ELF-1 (cell line): ENCODE measurements at regions not wholly inside any gene's neighbourhood (a gene's known extent, or its start where the extent isn't known, plus 50 kb on each side); places are given as distances from the start of the nearest gene placed in this dataset.
"Not testable (repeated sequence)": the region's sequence is repeated elsewhere in the genome, so short reads cannot be mapped to it uniquely, and the experiment has no call there.

Source experiments
- DNase-seq: peaks from one replicate; pipeline ENCODE4 v3.0.0-alpha.2; 2016; ENCODE audit warnings: low read depth, low spot score

DNA sequence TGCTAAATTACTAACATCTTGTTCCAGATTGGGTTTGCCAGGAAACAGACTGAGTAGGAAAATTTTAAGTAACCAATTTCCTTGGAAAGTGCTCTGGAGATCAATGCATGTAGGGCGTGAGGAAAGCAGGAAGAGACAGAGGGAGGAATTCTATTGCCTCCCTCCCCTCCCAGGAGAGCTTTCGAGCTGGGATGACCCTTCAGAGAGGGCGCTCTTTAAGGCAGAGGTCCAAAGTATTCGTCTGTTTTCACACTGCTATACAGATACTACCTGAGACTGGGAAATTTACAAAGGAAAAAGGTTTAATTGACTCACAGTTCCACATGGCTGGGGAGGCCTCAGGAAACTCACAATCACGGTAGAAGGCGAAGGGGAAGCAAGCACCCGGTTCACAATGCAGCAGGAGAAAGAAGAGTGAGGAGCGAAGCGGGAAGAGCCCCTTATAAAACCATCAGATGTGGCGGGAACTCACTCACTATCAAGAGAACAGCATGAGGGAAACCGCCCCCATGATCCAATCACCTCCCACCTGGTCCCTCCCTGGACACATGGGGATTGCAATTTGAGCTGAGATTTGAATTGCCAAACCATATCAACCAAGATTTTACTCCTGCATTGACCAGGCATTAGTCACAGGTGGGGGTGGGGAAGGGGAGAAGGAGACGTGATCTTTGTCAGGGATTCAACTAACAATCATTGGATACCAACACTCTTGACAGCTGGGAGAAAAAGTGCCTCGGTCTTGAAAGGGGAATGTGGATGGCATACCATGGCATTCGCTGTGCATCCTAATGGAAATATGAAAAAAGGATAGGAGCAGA lies 63.8 kb downstream of the SLITRK2 start:
- no peak for DNase-seq

DNA sequence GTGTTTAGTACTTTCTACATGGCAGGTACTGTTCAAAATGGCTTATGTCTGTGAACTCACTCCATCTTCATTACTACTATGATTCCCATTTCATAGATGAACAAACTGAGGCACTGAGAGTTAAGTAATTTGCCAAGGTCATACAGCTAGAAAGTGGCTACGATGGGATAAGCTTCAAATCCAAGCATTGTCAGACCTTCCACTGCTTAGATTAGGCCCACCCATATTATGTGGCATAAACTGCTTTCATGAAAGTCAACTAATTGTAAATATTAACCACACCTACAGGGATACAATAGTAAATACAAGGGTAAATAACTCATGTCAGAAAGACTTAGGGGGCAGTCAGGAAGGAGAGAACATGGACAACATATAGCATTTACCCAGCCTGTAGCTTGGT lies 68.8 kb downstream of the SLITRK2 start:
- DNase-seq, result no peak

DNA sequence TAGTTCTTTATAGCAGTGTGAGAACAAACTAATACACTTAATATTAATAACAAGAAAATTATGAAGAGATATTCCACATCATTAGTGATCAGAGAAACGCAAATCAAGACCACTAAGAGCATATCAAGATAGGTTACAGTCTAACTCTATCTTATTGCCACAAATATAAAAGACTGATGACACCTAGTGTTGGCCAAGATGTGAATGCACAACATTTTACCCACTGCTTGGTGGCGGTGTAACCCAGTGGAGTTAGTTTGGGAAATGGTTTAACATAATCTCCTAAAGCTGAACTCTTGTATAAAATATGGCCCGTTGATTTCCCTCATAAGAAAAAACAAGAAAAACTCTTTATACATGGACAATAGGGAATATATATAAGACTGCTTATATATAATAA lies 92.4 kb downstream of the SLITRK2 start:
- no peak for DNase-seq

DNA sequence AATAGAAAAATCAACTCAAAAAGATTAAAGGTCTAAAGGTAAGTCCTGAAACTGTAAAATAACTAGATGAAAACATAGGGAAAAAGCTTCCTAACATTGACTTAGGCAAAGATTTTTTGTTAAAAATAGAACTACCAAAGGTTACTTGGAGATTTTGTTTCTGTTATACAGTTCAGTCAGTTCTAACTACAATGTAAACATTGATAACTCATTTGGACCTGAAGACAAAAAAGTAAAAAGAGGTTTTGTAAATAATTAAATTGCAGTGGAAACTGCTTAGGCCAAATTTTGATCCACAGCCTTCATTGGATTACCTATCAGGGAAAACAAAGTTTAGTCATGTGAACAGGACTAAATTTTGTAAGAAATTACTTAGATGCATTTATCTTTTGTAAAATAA lies 101.8 kb downstream of the SLITRK2 start:
- DNase-seq, result no peak

DNA sequence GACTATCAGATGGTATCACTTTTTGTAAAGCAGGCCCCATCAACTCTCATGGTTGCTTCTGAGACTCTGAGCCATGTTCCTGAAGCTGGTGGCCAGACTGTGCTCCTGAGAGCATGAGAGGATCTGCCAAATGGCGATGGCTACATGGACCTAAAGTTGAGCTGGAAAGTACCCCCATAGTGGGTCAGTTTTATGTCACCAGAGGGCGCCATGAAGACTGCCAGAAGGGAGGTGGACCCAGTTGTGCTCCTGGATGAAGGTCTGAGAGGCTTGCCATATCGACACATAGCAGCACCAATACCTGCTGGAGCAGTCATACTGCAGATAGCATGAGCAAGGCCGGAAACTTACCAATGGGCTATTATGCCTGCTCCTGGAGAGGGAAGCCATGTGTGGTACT lies 105.7 kb downstream of the SLITRK2 start:
- DNase-seq, result peak; percentile 44

DNA sequence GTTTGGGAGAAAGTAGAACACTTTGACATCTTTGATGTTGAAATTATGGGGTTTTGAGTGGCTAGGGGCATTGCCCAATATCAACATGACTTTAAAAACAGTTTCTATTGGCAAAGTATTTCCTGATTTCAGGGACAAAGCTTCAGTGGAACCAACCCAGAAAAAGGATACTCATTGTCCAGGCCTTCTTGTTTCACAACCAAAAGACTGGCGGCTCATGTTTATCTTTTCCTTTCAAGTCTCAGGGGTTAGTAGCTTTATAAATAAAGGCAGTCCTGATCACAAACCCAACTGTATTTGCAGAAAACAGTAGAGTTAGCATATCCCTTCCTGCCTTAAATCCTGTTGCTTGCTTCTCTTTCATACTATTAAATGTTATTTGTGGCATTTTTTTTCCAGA lies 119.1 kb downstream of the SLITRK2 start:
- no peak for DNase-seq

DNA sequence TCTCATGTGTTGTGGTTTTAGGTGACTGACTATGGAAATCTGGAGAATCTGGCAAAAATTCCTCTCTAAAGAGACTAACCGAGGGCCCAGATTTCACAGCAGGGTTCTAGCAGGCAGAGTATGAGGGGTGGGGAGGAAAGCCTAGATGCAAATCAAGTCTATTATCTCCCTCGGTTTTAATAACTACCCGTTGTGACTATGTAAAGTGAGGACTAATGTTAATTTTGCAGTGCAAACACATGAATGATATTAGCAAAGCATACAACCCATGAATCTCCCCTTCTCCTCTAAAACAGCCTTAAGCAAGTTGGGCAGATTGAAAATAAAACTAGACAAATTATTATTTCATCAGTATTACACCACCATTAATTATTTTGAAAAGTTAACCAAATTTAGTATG lies 131.4 kb downstream of the SLITRK2 start:
- DNase-seq, result no peak

DNA sequence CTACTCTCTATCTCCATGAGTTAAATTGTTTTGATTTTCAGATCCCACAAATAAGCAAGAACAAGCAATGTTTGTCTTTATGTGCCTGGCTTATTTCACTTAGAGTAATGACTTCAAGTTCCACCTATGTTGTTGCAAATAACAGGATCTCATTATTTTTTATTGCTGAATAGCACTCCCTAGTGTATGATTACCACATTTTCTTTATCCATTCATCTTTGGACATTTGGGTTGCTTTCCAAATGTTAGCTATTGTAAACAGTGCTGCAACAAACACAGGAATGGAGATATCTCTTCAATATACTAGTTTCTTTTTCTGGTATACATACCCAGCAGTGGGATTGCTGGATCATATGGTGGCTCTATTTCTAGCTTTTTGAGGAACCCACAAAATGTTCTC lies 136.0 kb downstream of the SLITRK2 start:
- no peak for DNase-seq

DNA sequence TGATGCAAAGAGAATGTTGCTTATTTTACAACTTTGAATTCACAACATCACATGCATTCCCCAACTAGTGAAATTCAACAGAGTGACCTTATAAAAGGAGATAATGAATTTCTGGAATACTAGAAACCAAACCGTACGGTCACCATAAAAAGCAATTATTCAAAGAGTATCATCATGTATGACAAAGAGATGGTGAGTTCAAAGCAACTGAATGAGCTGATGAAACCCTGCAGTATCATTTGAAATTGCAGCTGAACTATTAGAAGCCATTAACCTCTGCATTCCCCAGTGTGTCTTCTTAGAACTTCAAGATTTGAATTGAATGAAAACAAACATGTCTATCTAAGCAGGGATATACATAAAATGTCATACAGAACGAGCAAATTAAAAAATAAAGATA lies 172.4 kb downstream of the SLITRK2 start:
- no peak for DNase-seq

DNA sequence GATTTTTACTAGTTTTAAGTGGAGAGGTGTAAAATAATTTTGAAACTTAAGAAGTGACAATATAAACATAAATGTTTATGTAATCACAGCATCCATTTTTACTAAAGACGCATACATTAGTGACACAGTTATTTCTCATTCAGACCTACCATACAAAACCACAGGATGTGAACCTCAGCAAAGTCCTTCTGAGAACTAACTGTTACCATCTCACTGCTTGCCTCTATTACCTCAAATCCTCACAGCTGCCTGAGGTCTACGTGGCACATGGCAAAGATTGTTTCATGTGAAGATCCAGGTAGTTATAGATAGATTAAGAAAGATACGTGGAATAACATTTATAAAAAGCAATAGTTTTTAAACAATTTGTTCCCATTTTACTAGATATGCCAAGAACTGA lies 189.0 kb downstream of the SLITRK2 start:
- no peak for DNase-seq

DNA sequence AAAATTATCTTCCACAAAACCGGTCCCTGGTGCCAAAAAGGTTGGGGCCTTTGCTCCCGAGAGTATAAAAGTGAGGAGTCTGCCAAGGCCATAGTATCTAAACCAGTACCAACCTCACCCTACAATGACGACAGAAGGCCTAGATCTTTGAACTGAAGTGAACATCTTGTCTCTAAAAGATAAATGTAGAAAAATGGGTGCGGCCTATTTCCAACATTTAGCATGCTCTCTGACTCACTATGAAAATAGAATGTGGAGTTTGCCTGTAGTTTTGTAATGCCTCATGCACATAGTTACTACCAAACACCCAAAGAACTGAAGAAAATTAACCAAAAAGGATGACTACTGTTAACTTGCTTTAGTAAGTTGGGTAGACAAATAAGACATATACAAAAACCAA lies 218.4 kb downstream of the SLITRK2 start:
- DNase-seq, result no peak

DNA sequence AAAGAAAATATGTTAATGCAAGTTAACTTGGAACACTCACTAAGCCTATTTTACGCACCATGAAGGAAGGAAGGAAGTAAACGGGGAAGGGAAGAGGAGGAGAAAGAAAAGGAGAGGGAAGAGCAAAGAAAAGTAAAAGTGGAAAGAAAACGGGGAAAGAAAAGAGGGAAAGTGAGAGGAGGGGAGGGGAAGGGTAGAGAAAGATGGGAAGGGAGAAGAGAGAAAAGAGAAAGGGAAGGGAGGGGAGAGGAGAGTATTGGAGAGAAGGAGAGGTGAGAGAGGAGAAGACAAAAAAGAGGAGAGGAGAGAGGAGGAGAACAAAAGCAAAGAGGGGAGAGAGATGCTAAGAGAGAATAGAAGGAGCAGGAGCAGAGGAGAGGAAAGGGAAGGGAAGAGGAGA lies 224.1 kb downstream of the SLITRK2 start:
- no peak for DNase-seq

DNA sequence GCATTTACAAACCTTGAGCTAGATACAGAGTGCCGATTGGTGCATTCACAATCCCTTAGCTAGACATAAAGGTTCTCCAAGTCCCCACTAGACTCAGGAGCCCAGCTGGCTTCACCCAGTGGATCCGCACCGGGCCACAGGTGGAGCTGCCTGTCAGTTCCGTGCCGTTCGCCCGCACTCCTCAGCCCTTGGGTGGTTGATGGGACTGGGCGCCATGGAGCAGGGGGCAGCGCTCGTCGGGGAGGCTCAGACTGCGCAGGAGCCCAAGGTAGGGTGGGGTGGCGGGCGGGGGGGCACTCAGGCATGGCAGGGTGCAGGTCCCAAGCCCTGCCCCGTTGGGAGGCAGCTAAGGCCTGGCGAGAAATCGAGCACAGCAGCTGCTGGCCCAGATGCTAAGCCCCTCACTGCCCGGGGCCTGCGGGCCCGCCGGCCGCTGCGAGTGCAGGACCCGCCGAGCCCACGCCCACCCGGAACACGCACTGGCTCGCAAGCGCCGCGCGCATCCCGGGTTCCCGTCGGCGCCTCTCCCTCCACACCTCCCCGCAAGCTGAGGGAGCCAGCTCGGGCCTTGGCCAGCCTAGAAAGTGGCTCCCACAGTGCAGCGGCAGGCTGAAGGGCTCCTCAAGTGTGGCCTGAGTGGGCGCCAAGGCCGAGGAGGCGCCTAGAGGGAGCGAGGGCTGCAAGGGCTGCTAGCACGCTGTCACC lies 228.5 kb downstream of the SLITRK2 start:
- not testable (repeated sequence) for DNase-seq

DNA sequence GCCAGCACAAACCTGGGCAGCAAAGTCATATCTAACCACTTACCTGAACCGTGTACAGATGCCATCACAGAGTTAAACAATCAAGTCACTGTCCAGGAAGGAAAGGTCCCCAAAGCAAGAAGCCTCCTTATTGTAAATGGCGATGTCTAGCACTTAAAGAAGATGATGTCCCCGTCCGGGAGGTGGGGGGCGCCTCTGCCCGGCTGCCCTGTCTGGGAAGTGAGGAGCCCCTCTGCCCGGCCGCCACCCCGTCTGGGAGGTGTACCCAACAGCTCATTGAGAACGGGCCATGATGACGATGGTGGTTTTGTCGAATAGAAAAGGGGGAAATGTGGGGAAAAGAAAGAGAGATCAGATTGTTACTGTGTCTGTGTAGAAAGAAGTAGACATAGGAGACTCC lies 231.9 kb downstream of the SLITRK2 start:
- not testable (repeated sequence) for DNase-seq

DNA sequence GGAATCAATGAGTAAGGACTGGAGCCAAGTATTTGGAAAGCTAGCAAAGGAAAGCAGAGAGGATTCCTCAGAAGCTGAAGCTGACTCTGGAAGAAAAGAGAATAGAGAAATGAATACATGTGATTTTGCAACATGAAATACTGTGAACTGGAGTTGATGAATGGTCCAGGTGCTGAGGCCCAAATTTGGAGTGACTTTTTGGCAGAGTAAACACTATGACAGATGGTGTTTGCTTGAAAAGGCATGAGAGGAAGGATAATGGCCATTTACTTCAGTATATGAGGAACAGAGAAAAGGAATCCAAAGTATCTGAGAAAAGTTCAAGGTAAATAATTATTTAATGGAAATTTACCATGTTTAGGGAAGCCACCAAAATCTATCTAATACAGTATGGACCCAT lies 236.7 kb downstream of the SLITRK2 start:
- DNase-seq, result no peak

DNA sequence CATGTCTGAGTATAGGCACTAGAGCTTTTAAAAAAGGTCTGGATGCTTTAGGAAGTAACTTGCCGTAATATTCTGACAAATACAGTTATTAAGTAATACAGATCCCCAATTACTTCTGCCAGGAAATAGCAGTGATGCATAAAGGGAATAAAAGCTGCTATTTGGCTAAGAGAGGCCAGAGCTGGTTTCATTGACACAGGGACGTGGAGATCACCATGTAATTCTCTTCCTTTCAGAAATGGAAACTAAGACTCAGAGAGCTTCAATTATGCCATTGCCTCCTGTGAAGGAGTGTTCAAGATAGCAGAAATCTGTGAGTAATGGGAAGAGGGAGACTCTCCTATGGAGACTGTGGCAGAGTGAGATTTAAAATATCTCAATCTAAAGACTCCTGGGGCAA lies 238.1 kb downstream of the SLITRK2 start:
- no peak for DNase-seq

DNA sequence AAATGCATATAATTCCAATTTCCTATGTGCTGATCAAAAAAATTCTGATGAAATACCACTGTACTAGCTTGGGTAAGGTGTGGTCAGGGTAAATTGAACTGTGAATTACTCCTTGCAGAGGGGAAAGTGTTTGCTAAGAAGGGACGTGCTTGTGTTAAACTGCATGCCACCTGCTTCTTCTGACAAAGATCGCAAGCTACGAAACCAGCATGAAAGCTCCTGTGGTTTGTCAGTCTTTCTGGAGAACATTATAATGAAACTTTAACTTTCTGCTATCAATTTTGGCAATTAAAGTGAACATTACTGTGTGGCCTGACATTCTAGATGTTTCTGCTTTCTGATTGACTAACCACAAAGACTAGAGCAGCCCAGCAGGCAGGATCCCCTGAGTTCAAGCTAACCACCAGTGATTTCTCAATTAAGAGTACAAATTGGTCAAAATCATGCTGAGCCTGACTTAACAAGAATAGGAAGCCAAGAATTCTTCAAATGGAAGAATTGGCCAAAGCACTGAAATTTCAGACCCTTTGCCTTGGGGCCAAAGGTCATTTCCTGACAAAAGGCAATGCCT lies 239.0 kb downstream of the SLITRK2 start:
- DNase-seq, result no peak

DNA sequence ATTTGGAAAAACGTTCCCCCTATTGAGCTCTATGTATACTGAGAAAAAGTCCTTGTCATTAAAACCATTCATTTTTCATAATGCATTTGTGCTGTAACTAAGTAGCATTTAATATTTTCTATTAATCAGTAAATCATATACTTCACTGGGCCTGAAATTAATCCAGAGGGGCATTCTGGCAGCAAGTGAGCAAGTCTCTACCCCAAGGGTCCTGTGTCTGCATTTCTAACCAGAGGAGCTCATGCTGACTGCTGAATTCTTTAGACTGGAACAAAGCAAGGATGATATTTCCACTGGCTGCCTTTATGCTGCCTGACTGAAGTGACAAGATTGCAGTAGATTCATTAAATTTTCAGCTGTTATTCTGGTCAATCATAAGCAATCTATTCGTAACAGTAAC lies 246.5 kb downstream of the SLITRK2 start:
- DNase-seq, result no peak

DNA sequence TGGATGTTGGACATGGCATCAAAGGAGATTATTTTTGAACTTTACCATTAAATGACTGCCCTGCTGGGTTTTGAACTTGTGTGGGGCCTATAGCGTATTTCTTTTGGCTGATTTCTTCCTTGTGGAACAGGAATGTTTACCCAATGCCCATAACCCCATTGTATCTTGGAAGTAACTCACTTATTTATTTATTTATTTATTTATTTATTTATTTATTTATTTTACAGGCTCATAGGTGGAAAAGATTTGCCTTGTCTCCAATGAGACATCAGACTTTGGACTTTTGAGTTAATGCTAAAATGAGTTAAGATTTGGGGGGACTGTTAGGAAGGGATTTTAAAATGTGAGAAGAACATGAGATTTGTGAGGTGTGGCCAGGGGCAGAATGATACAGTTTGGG lies 273.1 kb downstream of the SLITRK2 start:
- DNase-seq, result no peak

DNA sequence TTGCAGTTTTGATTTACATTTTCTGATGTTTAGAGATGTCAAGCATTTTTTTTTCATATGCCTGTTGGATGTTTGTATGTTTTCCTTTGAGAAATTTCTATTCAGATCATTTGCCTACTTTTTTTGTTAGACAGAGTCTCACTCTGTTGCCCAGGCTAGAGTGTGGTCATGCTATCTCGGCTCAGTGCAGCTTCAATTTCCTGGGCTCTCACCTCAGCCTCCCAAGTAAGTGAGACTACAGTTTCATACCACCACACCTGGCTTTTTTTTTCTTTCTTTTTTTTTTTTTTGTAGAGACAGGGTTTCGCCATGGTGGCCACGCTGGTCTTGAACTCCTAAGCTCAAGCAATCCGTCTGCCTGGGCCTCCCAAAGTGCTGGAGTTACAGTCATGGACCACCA lies 291.7 kb downstream of the SLITRK2 start:
- DNase-seq, result no peak

DNA sequence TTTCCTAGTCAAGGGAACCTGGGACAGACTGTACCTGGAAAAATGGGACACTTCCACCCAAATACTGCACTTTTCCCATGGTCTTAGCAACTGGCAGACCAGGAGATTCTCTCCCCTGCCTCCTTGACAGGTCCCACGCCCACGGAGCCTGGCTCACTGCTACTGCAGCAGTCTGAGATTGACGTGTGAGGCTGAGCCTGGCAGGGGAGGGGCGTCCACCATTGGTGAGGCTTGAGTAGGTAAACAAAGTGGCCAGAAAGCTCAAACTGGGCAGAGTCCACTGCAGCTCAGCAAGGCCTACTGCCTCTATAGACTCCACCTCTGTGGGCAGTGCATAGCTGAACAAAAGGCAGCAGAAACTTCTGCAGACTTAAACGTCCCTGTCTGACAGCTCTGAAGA lies 301.4 kb downstream of the SLITRK2 start:
- DNase-seq, result not testable (repeated sequence)

DNA sequence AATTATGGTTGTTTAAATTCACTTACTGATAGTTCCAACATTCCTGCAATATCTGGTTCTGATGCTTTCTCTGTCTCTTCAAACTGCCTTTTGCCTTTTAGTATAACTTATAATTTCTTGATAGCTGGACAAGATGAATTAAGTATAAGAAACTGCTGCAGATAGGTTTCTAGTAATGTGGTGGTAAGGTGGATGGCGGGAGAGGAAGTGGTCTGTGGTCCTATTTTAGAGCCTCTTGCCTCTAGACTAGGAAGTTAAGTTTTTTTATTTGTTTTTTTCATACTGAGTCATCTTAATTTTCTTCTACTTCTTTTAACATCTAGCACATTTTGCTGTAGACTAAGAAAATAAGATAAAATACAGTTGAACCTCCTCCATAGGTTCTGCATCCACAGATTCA lies 310.0 kb downstream of the SLITRK2 start:
- no peak for DNase-seq

DNA sequence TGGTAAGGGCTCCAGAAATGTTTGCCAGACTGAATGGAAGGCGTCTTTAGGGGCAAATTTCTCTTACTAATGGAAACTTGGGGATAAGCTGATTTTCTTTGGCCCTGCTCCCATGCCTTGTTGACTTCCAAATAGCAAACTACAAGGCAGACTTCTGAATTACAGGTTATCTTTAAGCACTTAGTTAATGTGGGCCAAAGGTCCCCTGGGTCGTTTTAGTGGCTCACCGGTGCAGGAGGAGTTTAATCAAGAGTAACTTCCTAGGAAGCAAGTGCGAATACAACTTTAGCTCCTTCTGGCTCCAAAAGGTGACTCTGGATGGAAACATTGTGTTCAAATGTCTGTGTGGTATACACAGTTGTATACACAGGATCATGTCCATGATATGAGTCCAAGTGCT lies 323.6 kb downstream of the SLITRK2 start:
- no peak for DNase-seq
